ENCODE measurements at regions not wholly inside any gene's neighbourhood (a gene's known extent, or its start where the extent isn't known, plus 50 kb on each side); places are given as distances from the start of the nearest gene placed in this dataset.

DNA sequence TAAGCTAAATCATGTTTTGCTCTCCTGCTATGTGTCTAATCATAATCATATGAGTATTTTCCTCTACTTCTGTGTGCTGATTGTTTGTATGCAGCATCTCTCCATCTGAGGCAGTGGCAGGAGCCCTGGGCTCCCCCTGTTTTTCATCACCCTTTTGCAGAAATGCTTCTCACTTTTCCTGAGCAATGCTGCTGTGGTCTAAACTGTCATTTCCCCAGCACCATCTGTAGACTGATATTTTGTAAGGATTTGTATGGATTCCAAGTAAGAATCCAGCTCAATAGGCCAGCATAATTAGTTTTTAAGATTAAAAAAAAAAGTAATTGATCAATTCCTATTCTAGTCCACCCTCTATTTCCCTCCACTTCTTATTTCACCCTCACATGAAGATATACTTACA, 257.0 kb upstream of the CPHXL start:
- H4K20me1 ChIP-seq (ENCODE audit: insufficient read depth), result no peaks in the 10 kb centered on the region
- no peak overlapping the region for H3K4me2 ChIP-seq (ENCODE audit: low read length)
- H3K79me2 ChIP-seq (replicated peaks; ENCODE audit: insufficient read depth, low read length), result no peaks in the 10 kb centered on the region
- no peak overlapping the region for H3K9ac ChIP-seq (ENCODE audit: low read length)
- no peaks in the 10 kb centered on the region for H3F3A ChIP-seq (ENCODE audit: insufficient read depth, low read length, poor library complexity, severe bottlenecking)
- H3K27ac ChIP-seq (ENCODE audit: low read length), result no peak overlapping the region
- no peaks in the 10 kb centered on the region for H3K36me3 ChIP-seq (ENCODE audit: insufficient read depth, low read length)
- H2AFZ ChIP-seq (ENCODE audit: low read depth, low read length), result no peak overlapping the region
- H3K9me2 ChIP-seq (ENCODE audit: insufficient read depth, low read length), result no peaks in the 10 kb centered on the region
- H3K27me3 ChIP-seq (ENCODE audit: insufficient read depth, low read depth, low read length), result no peaks in the 10 kb centered on the region
- H3K9me3 ChIP-seq (ENCODE audit: low read length), result no peaks in the 10 kb centered on the region
- no peak for TF ChIP-seq RAD21 (conservative IDR thresholded peaks at IDR 0.05)
- no peak for TF ChIP-seq EP300 (conservative IDR thresholded peaks at IDR 0.05; ENCODE audit: poor library complexity, severe bottlenecking)
- TF ChIP-seq TAF1 (IDR thresholded peaks at IDR 0.05; ENCODE audit: low read depth), result no peak
- no peak for TF ChIP-seq EZH2 (IDR thresholded peaks at IDR 0.05; ENCODE audit: borderline replicate concordance, insufficient read depth, low read length, poor library complexity, severe bottlenecking)
- TF ChIP-seq MXI1 (conservative IDR thresholded peaks at IDR 0.05; ENCODE audit: poor library complexity, severe bottlenecking), result no peak
- no peak for TF ChIP-seq SMC3 (conservative IDR thresholded peaks at IDR 0.05; ENCODE audit: poor library complexity)
- no peak for TF ChIP-seq CTCF (IDR thresholded peaks at IDR 0.05; ENCODE audit: poor library complexity, severe bottlenecking)
- TF ChIP-seq REST (IDR thresholded peaks at IDR 0.05; ENCODE audit: borderline replicate concordance), result no peak
- TF ChIP-seq POLR2AphosphoS5 (IDR thresholded peaks at IDR 0.05), result no peak
- no peak overlapping the region for H3K4me3 ChIP-seq (ENCODE audit: low read length)

- no peak overlapping the region for H3K4me3 ChIP-seq (ENCODE audit: low read length)
- no peaks in the 10 kb centered on the region for H4K20me1 ChIP-seq (ENCODE audit: insufficient read depth)
- H3K9me2 ChIP-seq (ENCODE audit: insufficient read depth, low read length), result no peaks in the 10 kb centered on the region
- H3K27me3 ChIP-seq (ENCODE audit: insufficient read depth, low read depth, low read length), result no peaks in the 10 kb centered on the region
- H3K4me2 ChIP-seq (ENCODE audit: low read length), result no peak overlapping the region
- no peaks in the 10 kb centered on the region for H3K9me3 ChIP-seq (ENCODE audit: low read length)
- no peaks in the 10 kb centered on the region for H3K79me2 ChIP-seq (replicated peaks; ENCODE audit: insufficient read depth, low read length)
- H3K27ac ChIP-seq (ENCODE audit: low read length), result no peak overlapping the region
- TF ChIP-seq SMC3 (conservative IDR thresholded peaks at IDR 0.05; ENCODE audit: poor library complexity) (no peak), POLR2AphosphoS5 (IDR thresholded peaks at IDR 0.05) (no peak), EZH2 (IDR thresholded peaks at IDR 0.05; ENCODE audit: borderline replicate concordance, insufficient read depth, low read length, poor library complexity, severe bottlenecking) (no peak), EP300 (conservative IDR thresholded peaks at IDR 0.05; ENCODE audit: poor library complexity, severe bottlenecking) (no peak), TAF1 (IDR thresholded peaks at IDR 0.05; ENCODE audit: low read depth) (no peak), RAD21 (conservative IDR thresholded peaks at IDR 0.05) (no peak), REST (IDR thresholded peaks at IDR 0.05; ENCODE audit: borderline replicate concordance) (no peak), MXI1 (conservative IDR thresholded peaks at IDR 0.05; ENCODE audit: poor library complexity, severe bottlenecking) (no peak), CTCF (IDR thresholded peaks at IDR 0.05; ENCODE audit: poor library complexity, severe bottlenecking) (no peak)
- H3F3A ChIP-seq (ENCODE audit: insufficient read depth, low read length, poor library complexity, severe bottlenecking), result no peaks in the 10 kb centered on the region
- no peaks in the 10 kb centered on the region for H3K36me3 ChIP-seq (ENCODE audit: insufficient read depth, low read length)
- no peak overlapping the region for H2AFZ ChIP-seq (ENCODE audit: low read depth, low read length)
- H3K9ac ChIP-seq (ENCODE audit: low read length), result no peak overlapping the region
Measured at GRCh38 chr16:75983741-75984381, 257.6 kb upstream of the CPHXL start.

All from neural cell (in vitro differentiated cells).